GM19328 (cell line): ENCODE measurements at regions not wholly inside any gene's neighbourhood (a gene's known extent, or its start where the extent isn't known, plus 50 kb on each side); places are given as distances from the start of the nearest gene placed in this dataset.
"Not testable (repeated sequence)": the region's sequence is repeated elsewhere in the genome, so short reads cannot be mapped to it uniquely, and the experiment has no call there.

Source experiments
- ATAC-seq: cut with Tn5 transposase; IDR thresholded peaks from one replicate; pipeline ENCODE4 v1.9.1; 2021; ENCODE audit warnings: mild to moderate bottlenecking, moderate library complexity; ENCODE audit not compliant: unreplicated experiment

GRCh38 chr3:11713171-11713570 is 69.5 kb upstream of the VGLL4 start:
- ATAC-seq, result no peak

GRCh38 chr3:11712646-11713045 is 68.9 kb upstream of the VGLL4 start:
- no peak for ATAC-seq

GRCh38 chr3:11711876-11712275 is 68.2 kb upstream of the VGLL4 start:
- ATAC-seq, result no peak

GRCh38 chr3:11709782-11710181 is 66.1 kb upstream of the VGLL4 start:
- ATAC-seq, result no peak

- ATAC-seq, result not testable (repeated sequence)
Observed at GRCh38 chr3:11707084-11707483, 63.4 kb upstream of the VGLL4 start.

GRCh38 chr3:11706604-11707003 is 62.9 kb upstream of the VGLL4 start:
- no peak for ATAC-seq

GRCh38 chr3:11705049-11705448 is 61.3 kb upstream of the VGLL4 start:
- no peak for ATAC-seq

GRCh38 chr3:11703146-11703545 is 59.4 kb upstream of the VGLL4 start:
- no peak for ATAC-seq

GRCh38 chr3:11699083-11699427 is 55.3 kb upstream of the VGLL4 start:
- ATAC-seq, result no peak

- no peak for ATAC-seq
Observed at GRCh38 chr3:11698326-11699082, 54.8 kb upstream of the VGLL4 start.

GRCh38 chr3:11697701-11698100 is 54.0 kb upstream of the VGLL4 start:
- no peak for ATAC-seq

- no peak for ATAC-seq
Observed at GRCh38 chr3:11696054-11696453, 52.3 kb upstream of the VGLL4 start.
